NCI-H1092 treated with DMSO at 0.1 percent for 48 hours (cell line): ENCODE measurements at regions not wholly inside any gene's neighbourhood (a gene's known extent, or its start where the extent isn't known, plus 50 kb on each side); places are given as distances from the start of the nearest gene placed in this dataset.
"Not testable (repeated sequence)": the region's sequence is repeated elsewhere in the genome, so short reads cannot be mapped to it uniquely, and the experiment has no call there.

Source experiments
- DNase-seq: peaks from one replicate; lab custom pipeline; 2025; lab: John Stamatoyannopoulos, UW

DNA sequence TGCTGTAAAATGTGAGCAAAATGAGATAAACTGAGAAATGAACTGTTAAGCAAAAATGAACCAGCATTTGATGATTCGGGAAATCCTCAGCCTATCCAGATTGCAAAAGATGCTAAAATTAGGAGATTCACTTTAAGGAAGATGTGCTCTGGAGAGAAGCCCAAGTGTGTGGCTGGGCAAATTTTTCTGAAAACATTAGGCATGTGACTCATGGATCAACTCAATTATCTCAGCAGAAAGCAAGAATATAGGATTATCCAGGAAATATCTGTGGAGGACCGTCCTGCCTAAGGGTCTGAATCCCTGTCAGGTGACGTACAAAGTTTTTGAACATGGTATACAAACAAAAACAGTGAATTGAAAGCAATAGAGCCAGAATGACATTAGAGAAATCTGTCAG, 1268.3 kb upstream of the TMEFF2 start:
- no peak for DNase-seq

DNA sequence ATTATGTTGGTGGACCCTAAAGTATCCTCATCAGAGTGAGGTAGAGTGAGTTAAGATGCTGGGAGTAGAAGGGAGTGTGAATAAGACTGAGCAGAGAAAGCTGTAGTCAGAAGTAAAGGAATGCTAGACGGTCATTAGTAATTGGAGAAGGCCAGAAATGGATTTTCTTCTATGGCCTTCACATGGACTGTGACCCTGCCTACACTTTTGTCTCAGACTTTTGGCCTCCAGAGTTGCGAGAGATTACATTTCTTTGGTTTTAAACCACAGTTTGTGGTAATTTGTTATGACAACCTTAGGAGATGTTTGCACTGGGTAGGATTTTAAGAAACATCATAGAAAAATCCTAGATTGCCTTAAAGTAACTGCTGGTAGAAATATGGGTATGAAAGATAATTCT, 1267.7 kb upstream of the TMEFF2 start:
- no peak for DNase-seq

DNA sequence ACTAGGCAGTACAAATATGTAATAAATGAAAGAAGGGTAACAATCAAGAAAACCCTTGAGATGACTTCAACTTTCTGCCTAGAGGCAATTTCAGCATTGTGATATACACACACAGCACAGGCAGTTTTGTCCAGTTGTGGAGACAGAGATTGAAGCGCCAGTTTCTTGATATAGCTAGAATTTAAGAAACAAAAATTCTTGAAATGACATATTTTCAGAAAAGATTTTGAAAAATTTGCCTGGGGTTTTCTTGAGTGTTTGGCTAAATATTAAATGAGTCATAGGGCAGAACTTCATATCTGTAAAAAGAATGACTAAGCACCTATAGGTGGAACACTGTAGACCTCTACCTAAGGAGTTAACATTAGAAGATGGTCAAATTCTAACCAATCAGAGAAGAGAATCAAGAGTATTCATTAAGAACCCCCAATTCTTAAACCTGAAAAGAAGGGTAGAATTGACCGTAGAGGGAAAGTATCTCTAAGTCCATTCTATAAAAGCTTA, 1266.8 kb upstream of the TMEFF2 start:
- DNase-seq, result no peak

DNA sequence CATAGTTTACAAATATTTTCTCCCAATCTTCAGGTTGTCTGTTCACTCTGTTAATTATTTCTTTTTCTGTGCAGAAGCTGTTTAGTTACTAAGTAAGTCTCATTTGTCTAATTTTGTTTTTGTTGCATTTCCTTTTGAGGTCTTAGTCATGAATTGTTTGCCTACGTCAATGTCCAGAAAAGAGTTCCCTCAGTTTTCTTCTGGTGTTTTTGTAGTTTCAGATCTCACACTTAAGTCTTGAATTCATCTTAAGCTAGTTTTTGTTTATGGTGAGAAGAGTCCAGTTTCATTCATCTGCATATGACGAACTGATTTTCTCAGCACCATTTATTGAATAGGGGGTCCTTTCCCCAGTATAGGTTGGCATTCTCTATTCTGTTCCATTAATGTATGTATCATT, 1252.2 kb upstream of the TMEFF2 start:
- no peak for DNase-seq

DNA sequence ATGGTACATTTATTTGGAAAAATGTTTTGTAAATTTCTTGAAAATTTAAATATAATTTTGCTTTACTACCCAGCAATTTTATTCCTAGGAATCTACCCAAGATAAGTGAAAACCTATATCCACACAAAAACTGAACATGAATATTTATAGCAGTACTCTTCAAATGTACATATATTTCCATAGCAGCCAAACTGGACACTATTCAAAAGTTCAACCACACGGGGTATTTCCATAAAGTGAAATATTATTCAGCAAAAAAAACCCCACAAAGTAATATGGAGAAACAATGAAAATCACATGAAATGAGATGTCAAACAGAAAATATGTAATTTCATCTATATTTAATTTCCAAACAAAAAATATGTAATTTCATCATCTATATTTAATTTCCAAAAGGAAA, 1247.6 kb upstream of the TMEFF2 start:
- DNase-seq, result no peak

DNA sequence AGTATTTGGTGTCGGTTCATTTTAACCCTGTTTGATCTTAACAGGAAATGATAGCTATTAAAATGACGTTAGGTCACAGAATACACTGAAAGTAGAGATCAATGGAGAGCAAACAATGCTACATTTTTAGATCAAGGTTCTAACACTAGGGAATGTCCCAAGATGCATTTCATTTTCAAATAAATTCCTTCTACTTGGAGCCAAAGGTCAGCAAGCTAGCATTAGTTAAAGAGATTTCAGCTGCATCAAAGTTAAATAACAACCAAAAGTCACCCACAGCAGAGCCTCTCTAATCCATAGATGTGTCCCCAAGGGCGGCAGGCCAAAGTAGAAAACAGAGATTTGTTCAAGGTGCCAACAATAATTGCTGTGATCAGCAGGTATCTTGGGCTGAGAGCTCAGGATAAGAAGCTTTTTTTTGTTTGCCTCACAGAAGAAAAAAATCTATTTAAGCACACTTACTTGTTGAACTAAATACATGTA, 1233.6 kb upstream of the TMEFF2 start:
- no peak for DNase-seq

DNA sequence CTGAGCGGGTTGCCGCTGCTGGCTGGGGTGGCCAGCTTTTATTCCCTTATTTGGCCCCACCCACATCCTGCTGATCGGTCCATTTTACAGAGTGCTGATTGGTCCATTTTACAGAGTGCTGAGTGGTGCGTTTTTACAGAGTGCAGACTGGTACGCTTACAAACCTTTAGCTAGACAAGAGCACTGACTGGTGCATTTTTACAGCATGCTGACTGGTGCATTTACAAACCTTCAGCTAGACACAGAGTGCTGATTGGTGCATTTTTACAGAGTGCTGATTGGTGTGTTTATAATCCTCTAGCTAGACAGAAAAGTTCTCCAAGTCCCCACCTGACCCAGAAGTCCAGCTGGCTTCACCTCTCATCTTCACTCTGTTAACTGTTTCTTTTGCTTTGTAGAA, 1217.6 kb upstream of the TMEFF2 start:
- DNase-seq, result not testable (repeated sequence)

DNA sequence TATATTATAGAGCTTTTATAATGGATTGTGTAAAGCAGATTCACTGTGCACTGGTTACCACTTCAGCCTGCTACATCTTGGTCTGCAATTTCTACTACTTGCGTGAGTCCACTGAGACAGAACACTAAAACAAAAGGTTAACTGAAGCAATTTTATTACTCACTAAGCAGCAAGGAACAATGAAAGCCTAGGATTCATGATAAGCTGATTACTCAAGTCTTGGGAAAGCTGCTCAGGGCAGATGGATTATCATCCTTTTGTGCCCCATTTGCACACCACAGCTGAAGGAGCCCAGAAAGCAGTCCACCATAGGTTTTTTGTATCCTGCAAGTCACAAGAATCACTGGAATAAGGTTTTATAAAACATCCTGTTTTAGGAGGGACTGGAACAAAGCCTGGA, 1215.2 kb upstream of the TMEFF2 start:
- no peak for DNase-seq

DNA sequence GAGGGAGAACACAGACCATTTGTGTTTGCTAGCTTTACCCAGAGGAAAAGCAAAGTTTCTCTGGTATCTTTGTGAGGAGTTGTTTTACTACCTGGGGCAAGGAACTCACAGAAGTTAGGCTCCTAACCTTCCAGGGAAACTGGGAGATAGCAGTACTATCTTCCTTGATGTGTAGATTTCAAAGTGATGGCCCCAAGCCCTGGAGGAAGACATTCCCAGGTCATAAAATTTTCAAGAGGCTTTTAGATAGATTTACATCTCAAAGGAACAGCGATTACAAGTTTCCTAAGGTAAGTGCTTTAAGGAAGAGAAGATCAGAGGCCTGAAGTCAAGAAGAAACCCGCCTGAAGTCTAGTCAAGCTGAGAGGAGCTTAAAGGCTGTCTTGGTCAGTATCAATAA, 1187.8 kb upstream of the TMEFF2 start:
- no peak for DNase-seq

DNA sequence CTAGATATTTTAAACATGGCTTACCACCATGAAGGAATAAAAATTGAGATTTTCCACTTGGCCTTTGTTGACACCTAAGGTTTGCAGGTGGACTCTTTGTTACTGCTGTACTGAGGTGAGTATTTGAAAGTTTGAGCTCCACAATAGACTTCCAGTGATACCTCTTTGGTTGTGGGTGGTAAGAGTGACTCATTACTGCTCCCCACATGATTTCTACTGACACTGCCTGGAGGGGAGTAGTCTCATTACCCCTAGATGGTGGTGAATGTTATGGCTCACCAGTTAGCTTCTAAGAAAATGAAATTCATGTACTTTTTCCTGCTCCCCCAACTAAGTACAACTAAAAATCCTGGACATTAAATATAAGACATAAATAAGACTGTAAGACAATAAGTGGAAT, 1183.1 kb upstream of the TMEFF2 start:
- DNase-seq, result no peak

DNA sequence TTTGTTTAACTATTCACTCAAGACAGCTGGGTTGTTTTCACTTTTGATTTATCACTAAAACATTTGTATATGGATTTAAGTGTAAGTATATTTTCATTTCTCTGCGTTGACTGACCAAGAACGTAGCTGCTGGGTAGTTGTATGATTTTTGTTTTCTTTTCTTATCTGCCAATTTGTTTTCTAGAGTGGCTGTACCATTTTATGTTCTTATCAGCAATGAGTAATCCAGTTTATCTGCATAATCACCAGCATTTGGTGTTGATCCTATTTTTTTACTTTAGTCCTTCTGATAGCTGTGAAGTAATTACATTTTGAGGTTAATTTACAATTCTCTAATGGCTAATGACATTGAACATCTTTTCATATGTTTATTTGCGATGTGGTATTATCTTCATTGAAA, 1178.4 kb upstream of the TMEFF2 start:
- DNase-seq, result no peak

DNA sequence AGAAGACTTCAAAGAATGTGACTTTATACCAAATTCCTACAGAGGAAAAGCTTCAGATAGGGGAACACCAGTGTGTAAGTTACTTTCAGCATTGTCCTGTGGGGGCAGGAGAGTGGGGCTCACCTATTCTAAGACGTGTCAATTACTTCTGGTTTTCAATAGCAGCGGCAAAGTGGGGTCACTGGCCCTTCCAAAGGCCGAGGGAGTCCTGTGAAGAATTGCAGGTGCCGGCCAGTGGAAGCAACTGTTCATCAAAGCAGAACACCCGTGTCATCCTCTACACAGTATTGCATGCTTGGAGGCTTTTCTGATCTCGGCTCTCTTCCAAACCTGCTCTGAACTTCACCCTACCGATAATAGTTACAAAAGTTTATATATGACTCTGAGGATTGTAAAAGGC, 1176.5 kb upstream of the TMEFF2 start:
- DNase-seq, result no peak

DNA sequence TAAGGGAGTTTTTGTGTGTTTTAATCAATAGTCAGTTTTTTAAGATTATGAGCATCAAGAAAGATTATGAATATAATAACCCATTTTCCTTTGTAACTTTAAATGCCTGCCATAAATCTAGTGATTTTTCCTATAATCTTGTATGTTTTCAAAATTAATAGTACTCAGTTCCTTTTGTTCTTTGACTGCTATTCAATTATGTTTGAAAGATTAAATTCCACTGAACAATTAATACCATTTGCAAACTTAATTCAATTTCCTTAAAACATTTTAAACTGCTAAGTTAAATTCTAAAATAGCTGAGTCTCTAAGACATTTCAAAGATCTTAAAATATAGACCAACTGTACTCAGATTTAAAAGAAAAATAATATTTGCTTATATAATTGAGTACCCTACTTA, 1173.9 kb upstream of the TMEFF2 start:
- no peak for DNase-seq

DNA sequence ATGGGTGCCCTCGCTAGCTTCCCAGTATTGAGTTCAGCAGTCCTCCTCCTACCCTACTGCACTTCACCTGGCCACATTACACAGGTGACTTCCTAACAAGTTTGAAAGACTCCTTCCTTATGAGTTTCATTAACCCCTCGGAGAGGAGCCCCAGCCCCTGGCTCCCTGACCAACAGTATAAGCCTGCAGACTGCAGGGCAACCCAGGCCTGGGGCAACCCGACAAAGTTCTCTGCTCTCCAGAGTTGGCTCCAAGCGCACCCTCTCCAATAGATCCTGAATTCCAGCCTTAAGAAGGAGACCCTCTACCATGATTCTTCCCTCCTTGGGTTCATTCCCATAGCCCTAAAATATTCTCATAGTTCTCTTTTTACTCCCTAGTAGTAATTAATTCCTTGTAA, 1162.8 kb upstream of the TMEFF2 start:
- no peak for DNase-seq

DNA sequence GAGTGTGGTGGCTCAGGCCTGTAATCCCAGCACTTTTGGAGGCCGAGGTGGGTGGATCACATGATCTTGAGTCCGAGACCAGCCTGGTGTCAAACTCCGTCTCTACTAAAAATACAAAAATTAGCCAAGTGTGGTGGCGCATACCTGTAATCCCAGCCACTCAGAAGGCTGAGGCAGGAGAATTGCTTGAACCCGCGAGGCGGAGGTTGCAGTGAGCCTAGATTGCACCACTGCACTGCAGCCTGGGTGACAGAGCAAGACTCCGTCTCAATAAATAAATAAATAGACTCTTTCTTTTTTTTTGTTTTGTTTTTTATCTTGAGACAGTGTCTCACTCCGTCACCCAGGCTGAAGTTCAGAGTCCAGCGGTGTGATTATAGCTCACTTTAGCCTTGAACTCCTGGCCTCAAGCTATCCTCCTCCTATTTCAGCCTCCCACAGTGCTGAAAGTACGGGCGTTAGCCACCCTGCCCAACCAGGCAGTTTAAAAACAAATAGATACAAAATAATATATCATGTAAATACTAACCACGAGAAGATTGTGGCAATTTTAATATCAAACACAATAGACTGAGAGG, 1158.0 kb upstream of the TMEFF2 start:
- not testable (repeated sequence) for DNase-seq

DNA sequence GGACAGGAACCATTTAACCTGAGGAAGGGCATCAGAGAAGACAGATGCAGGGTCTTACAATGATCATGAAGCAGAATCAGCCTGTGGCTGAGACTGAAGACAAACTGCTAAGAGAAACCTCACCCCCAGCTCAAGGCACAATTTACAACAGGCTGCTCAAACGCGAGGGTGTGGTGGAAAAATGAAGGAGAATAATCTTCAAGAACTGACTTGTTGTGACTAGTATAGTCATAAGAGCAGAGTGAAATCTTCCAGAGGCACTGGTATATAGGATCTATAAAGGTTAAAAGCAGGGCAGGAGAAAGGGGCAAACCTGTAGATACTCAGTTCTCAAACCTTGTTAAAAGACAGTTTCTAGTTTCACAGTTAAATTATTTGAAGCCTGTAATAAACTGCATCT, 1155.8 kb upstream of the TMEFF2 start:
- no peak for DNase-seq

DNA sequence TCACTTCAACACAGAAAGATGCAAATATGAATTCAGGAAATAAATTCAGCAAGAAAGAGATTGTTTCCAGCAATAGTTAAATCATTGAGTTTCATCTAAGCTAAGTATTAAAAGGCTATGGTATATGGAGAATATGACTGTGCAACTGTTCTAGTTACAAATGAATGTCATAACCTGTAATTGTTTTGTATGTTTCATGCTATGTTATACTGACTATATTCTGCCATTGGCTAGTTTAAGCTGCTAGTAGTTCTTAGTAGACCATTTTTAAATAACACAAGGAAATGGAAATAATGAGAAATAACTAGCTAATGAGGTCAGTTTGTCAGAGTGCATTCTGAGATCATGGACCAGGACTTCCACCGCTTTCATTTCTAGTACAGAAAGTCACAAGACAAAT, 1154.9 kb upstream of the TMEFF2 start:
- no peak for DNase-seq

DNA sequence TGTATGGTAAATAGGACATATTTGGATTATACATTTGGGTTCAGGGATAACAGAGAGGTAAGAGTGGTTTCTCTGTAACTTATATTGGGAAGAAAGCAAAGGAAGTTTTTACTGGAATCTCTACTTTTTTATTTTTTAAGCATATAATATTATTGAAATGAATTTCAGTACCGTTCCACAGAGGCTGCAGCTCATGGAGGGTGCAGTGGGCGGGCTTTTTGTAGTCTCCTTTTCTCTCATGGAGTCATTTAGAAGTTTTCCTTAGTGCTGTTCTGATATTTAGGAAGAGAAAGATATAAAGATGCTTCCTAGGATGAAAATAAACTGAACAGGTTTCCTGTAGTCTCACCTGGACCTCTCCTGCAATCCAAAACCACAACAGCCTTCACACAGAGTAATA, 1153.3 kb upstream of the TMEFF2 start:
- no peak for DNase-seq

DNA sequence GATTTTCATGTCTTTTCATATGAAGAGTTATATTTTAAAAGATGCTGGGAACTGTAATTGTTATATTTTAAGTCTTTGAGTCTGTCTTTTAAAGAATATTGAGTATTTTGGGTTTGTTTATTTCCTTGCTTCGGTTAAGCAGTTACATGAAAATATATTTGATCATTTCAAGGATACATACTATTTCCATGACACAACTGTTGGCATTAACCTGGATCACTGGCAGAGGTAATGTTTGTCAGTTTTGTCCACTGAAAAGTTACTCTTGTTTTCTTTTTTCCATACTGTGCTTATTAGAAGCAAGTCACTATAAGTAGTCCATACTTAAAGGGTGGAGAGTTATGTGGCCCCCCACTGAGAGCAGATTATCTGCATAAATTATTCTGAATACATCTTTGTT, 1142.0 kb upstream of the TMEFF2 start:
- DNase-seq, result no peak

DNA sequence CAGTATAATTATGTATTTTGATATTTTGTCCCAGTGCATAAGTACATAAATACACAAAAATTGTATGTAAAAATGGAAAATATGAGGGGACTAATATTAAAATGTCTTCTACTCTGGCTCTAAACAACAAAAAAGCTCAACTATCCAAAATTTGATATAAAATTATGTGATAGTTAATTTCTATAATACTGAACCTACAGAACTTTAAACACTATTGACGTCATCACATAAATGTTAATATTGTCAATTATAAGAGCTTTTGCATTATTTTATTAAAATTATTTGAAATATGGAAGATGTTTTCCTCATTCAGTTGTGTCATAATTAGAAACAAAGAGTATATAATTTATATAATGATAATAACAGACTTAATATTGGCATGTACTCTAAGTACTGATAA, 1139.7 kb upstream of the TMEFF2 start:
- no peak for DNase-seq

DNA sequence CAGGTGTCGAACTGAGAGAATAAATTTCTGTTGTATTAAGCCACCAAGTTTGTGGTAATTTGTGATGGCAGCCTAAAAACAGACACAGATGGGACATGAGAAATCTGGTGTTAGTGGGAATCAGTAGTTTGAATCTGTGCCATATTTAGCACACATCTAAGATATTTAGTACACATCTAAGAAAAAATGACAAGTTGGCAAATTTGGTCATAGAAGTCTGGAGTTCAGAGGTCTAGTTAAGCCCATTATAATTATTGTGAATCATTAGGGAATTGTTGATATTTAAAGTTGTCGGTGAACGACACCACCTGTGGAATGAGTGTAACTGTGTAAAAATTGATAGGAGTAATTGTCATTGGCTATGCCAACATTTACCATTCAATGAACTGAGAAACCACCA, 1138.8 kb upstream of the TMEFF2 start:
- DNase-seq, result no peak

DNA sequence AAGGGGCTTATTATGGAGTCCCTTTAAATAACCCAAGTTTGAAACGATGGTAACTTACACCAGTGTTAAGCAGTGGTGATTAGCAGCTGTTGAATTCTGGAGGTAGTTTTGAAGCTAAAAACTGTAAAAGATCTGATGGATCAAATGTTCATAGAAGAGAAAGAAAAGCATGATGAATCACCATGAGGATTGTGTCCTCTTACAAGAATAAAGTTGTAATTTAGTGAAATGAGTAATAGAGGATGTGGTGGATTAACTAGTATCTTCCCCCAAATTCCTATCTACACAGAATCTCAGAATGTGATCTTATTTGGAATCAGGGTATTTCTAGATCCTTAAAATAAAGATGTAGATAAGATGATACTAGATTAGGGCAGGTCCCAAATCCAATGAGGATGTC, 1138.2 kb upstream of the TMEFF2 start:
- no peak for DNase-seq

DNA sequence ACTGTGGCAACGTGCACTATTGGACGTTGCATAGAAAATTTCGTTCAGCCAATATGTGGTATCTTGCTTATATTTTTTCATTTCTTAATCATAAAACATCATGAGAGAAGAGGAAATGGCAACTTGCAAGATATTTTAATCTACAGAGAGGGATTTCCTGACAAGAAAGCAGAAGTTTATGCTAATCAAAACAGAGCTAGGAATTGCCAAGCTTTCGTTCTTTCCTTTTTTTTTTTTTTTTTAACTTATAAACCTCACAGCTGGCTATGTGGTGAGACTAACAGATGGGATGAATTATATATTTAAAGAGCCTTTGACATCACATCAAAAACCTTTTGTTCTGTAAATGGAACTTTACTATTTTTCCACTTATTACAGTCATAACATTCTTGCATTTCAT, 1136.9 kb upstream of the TMEFF2 start:
- no peak for DNase-seq

DNA sequence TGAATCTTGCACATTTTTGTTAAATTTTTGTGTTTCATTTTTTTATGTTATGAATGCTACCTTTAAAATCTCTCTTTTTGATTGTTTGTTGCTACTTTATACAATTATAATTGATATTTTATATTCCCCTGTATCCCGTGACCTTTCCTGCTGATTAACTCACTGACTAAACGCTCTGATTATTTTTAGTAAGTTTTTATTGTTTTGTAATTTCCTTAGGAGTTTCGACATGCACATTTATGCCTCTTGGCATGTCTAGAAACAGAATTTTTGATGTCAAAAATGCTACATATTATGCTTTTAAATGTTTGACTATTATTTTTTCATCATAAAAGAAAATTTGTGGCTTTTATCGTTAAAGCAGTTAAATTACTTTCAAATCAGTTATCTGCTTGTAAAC, 1131.6 kb upstream of the TMEFF2 start:
- no peak for DNase-seq
